Nephron progenitor cell (in vitro differentiated cells): ENCODE measurements at regions not wholly inside any gene's neighbourhood (a gene's known extent, or its start where the extent isn't known, plus 50 kb on each side); places are given as distances from the start of the nearest gene placed in this dataset.

ENCODE experiments used
- DNase-seq: peaks from one replicate; pipeline ENCODE4 v3.0.0; 2021
- H3K27ac Mint-ChIP-seq: 2 replicates; pipeline ENCODE4 v1.8.0; 2021; ENCODE audit warnings: mild to moderate bottlenecking, moderate library complexity, mixed read lengths
- H3K27me3 Mint-ChIP-seq: 2 replicates; pipeline ENCODE4 v1.8.0; 2021; ENCODE audit warnings: mild to moderate bottlenecking, low read depth, mixed read lengths; ENCODE audit not compliant: poor library complexity
- H3K36me3 Mint-ChIP-seq: 2 replicates; pipeline ENCODE4 v1.8.0; 2021; ENCODE audit warnings: low read depth, mixed read lengths
- H3K4me1 Mint-ChIP-seq: 2 replicates; pipeline ENCODE4 v1.8.0; 2021; ENCODE audit warnings: mixed read lengths
- H3K4me3 Mint-ChIP-seq: 2 replicates; pipeline ENCODE4 v1.8.0; 2021; ENCODE audit warnings: mild to moderate bottlenecking, moderate library complexity, mixed read lengths
- H3K9me3 Mint-ChIP-seq: 2 replicates; pipeline ENCODE4 v1.8.0; 2021; ENCODE audit warnings: mild to moderate bottlenecking, moderate library complexity, mixed read lengths
- CTCF ChIP-seq: fragments of 200-600 bp; sonication (generic); IDR thresholded peaks from 2 replicates; pipeline ENCODE4 v1.5.0; 2021; ENCODE audit warnings: antibody characterized with exemption

- H3K4me3 Mint-ChIP-seq = no peak overlapping the region
- no peak overlapping the region for H3K27ac Mint-ChIP-seq
- no peaks in the 10 kb centered on the region for H3K27me3 Mint-ChIP-seq
- no peaks in the 10 kb centered on the region for H3K9me3 Mint-ChIP-seq
- no peaks in the 10 kb centered on the region for H3K36me3 Mint-ChIP-seq
- H3K4me1 Mint-ChIP-seq = peaks cover 23% of the 10 kb centered on the region
- TF ChIP-seq CTCF = no peak
- DNase-seq = no peak
Measured at GRCh38 chr6:21355638-21356037, 237.9 kb upstream of the SOX4 start.

- DNase-seq = no peak
- no peak overlapping the region for H3K4me3 Mint-ChIP-seq
- no peaks in the 10 kb centered on the region for H3K36me3 Mint-ChIP-seq
- no peaks in the 10 kb centered on the region for H3K27me3 Mint-ChIP-seq
- no peaks in the 10 kb centered on the region for H3K9me3 Mint-ChIP-seq
- H3K4me1 Mint-ChIP-seq = peaks cover 25% of the 10 kb centered on the region
- no peak for TF ChIP-seq CTCF
- H3K27ac Mint-ChIP-seq = no peak overlapping the region
Measured at GRCh38 chr6:21357262-21357661, 236.3 kb upstream of the SOX4 start.

- H3K9me3 Mint-ChIP-seq = no peaks in the 10 kb centered on the region
- no peak overlapping the region for H3K4me3 Mint-ChIP-seq
- peaks cover 19% of the 10 kb centered on the region for H3K4me1 Mint-ChIP-seq
- H3K36me3 Mint-ChIP-seq = no peaks in the 10 kb centered on the region
- no peaks in the 10 kb centered on the region for H3K27me3 Mint-ChIP-seq
- DNase-seq = no peak
- no peak for TF ChIP-seq CTCF
- H3K27ac Mint-ChIP-seq = no peak overlapping the region
Measured at GRCh38 chr6:21359926-21360325, 233.6 kb upstream of the SOX4 start.

- TF ChIP-seq CTCF = no peak
- Mint-ChIP-seq H3K9me3 (no peaks in the 10 kb centered on the region), H3K36me3 (no peaks in the 10 kb centered on the region), H3K4me1 (peaks cover 19% of the 10 kb centered on the region), H3K27ac (no peak overlapping the region), H3K27me3 (no peaks in the 10 kb centered on the region), H3K4me3 (no peak overlapping the region)
- DNase-seq = no peak
Measured at GRCh38 chr6:21360336-21360735, 233.2 kb upstream of the SOX4 start.

GRCh38 chr6:21367148-21367547 is 226.4 kb upstream of the SOX4 start:
- DNase-seq = no peak
- Mint-ChIP-seq H3K27ac (no peak overlapping the region), H3K36me3 (peaks cover 5% of the 10 kb centered on the region), H3K4me1 (peaks cover 38% of the 10 kb centered on the region), H3K27me3 (peaks cover 9% of the 10 kb centered on the region), H3K4me3 (no peak overlapping the region), H3K9me3 (peaks cover 5% of the 10 kb centered on the region)
- TF ChIP-seq CTCF = no peak

GRCh38 chr6:21367649-21368154 is 225.8 kb upstream of the SOX4 start:
- H3K36me3 Mint-ChIP-seq = peaks cover 5% of the 10 kb centered on the region
- H3K9me3 Mint-ChIP-seq = peaks cover 5% of the 10 kb centered on the region
- DNase-seq = no peak
- no peak for TF ChIP-seq CTCF
- no peak overlapping the region for H3K27ac Mint-ChIP-seq
- peaks cover 36% of the 10 kb centered on the region for H3K4me1 Mint-ChIP-seq
- H3K4me3 Mint-ChIP-seq = no peak overlapping the region
- H3K27me3 Mint-ChIP-seq = peaks cover 9% of the 10 kb centered on the region
